ENCODE measurements at regions not wholly inside any gene's neighbourhood (a gene's known extent, or its start where the extent isn't known, plus 50 kb on each side); places are given as distances from the start of the nearest gene placed in this dataset.

- DNase-seq: no peak
Measured at GRCh38 chr3:44058022-44058867, 183.4 kb upstream of the TOPAZ1 start.

GRCh38 chr3:44058868-44059203 is 182.8 kb upstream of the TOPAZ1 start:
- DNase-seq: no peak

- no peak for DNase-seq
Measured at GRCh38 chr3:44060164-44060563, 181.5 kb upstream of the TOPAZ1 start.

- DNase-seq: no peak
Measured at GRCh38 chr3:44061268-44061667, 180.4 kb upstream of the TOPAZ1 start.

- DNase-seq: peak in 1 of 2 experiments; percentile 46
Measured at GRCh38 chr3:44061961-44062360, 179.7 kb upstream of the TOPAZ1 start.

- DNase-seq: peak; percentile 43 to 64
Measured at GRCh38 chr3:44065311-44066094, 176.2 kb upstream of the TOPAZ1 start.

- DNase-seq: no peak
Measured at GRCh38 chr3:44066806-44067205, 174.9 kb upstream of the TOPAZ1 start.

GRCh38 chr3:44067431-44067830 is 174.3 kb upstream of the TOPAZ1 start:
- DNase-seq: no peak

GRCh38 chr3:44068753-44069152 is 172.9 kb upstream of the TOPAZ1 start:
- DNase-seq: no peak

GRCh38 chr3:44069276-44069675 is 172.4 kb upstream of the TOPAZ1 start:
- no peak for DNase-seq

- no peak for DNase-seq
Measured at GRCh38 chr3:44070841-44071546, 170.7 kb upstream of the TOPAZ1 start.

- no peak for DNase-seq
Measured at GRCh38 chr3:44072601-44073540, 168.8 kb upstream of the TOPAZ1 start.

- DNase-seq: no peak
Measured at GRCh38 chr3:44074181-44074580, 167.5 kb upstream of the TOPAZ1 start.

GRCh38 chr3:44076221-44076829 is 165.4 kb upstream of the TOPAZ1 start:
- no peak for DNase-seq

GRCh38 chr3:44077267-44077666 is 164.4 kb upstream of the TOPAZ1 start:
- DNase-seq: peak in 1 of 2 experiments; percentile 11

- DNase-seq: no peak
Measured at GRCh38 chr3:44078863-44079262, 162.8 kb upstream of the TOPAZ1 start.

GRCh38 chr3:44079916-44080315 is 161.8 kb upstream of the TOPAZ1 start:
- DNase-seq: no peak

GRCh38 chr3:44080474-44081072 is 161.1 kb upstream of the TOPAZ1 start:
- no peak for DNase-seq

- no peak for DNase-seq
Measured at GRCh38 chr3:44090036-44090435, 151.7 kb upstream of the TOPAZ1 start.

- DNase-seq: no peak
Measured at GRCh38 chr3:44092497-44092896, 149.2 kb upstream of the TOPAZ1 start.

- DNase-seq: no peak
Measured at GRCh38 chr3:44093531-44093930, 148.2 kb upstream of the TOPAZ1 start.
